ENCODE measurements at regions not wholly inside any gene's neighbourhood (a gene's known extent, or its start where the extent isn't known, plus 50 kb on each side); places are given as distances from the start of the nearest gene placed in this dataset.

DNA sequence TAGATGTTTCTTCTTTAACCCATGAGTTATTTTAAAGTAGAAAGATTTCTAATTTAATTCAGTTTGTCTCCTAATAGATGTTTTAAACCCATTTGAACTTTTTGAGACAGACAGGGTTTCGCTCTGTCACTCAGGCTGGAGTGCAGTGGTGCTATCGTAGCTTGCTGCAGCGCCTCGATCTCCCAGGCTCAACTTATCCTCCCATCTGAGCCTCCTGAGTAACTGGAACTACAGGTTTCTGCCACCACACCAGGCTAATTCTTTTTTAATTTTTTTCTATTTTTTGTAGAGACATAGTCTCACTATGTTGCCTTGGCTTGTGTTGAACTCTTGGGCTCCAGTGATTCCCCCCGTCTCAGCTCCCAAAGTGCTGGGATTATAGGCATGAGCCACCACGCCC lies 53.0 kb upstream of the RAB18 start:
- DNase-seq, result no peak
- no peak for TF ChIP-seq GATA1 (IDR thresholded peaks at IDR 0.05; ENCODE audit: low read depth, low read length)
- TF ChIP-seq POLR2A (IDR thresholded peaks at IDR 0.05; ENCODE audit: low read length), result no peak

DNA sequence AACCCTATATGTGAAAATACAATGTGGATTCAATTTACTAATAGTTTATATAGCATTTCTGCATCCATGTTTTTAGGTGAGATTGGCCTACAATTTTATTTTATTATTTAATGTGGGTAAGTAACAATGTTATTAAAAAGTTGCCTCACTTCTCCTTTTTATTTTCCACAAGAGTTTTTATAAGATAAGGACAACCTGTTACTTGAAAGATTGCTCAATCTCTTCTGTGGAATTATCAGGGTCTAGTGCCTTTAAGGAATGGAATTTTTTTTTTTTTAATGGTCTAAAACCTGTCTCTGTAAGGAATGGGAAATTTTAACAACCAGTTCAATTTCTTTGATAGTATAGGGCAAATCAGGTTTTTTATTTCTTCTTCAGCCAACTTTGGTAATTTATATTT lies 53.9 kb upstream of the RAB18 start:
- TF ChIP-seq POLR2A (IDR thresholded peaks at IDR 0.05; ENCODE audit: low read length) (no peak), GATA1 (IDR thresholded peaks at IDR 0.05; ENCODE audit: low read depth, low read length) (no peak)
- DNase-seq, result no peak

DNA sequence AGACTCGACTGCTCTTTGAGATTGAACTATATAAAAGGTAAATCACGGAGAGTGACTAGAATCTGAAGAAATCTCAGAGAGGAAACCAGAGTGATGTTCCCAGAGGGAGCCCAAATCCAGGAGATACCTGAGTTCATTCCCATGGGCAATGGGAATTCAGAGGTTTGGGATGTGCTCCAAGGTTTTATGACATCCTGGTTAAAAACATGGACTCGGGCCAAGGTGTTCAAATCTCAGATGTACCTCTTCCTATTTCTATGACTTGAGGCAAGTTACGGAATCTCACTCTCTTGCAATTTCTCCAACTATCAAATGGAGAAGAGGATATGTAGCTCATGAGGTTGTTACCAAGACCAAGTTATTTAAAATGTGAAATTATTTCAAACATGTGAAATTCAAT lies 54.5 kb upstream of the RAB18 start:
- TF ChIP-seq POLR2A (IDR thresholded peaks at IDR 0.05; ENCODE audit: low read length) (no peak), GATA1 (IDR thresholded peaks at IDR 0.05; ENCODE audit: low read depth, low read length) (no peak)
- DNase-seq, result no peak

DNA sequence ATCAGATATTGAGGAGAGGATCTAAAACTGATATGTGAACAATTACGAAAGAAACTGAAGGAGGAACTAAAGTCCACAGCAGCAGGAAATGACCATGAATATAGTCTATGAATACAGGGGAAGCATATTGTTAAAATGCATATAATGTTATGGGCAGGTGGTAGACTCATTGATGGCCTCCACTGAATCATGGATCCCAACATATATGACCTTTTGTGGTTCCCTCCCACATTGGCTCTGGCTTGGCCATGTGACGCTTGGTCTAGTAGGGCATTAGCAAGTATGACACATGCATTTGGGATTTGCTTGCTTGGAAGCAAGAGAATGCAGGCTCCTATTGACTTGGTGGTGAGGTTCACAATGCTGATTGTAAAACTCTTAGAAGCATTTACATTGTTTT lies 55.2 kb upstream of the RAB18 start:
- TF ChIP-seq GATA1 (IDR thresholded peaks at IDR 0.05; ENCODE audit: low read depth, low read length) (no peak), POLR2A (IDR thresholded peaks at IDR 0.05; ENCODE audit: low read length) (no peak)
- no peak for DNase-seq

DNA sequence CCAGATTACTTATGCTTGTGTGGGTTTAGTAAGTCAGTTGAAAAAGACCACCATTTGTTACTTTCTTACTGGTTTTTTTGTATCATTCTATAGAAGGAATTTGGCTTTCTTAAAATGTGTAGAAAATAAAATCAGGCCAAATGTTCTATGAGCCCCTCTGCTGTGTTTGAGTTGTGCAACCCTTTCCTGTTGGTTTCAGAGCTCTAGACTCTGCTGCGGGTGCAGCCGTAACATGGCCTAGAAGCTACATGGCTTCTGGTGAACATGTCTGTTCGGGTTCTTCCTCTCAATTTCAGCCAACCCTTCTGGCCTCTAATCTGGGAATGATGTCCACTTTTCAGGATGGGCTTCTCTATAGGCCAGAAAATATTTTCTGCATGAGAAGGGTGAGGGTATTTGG lies 56.6 kb upstream of the RAB18 start:
- no peak for TF ChIP-seq GATA1 (IDR thresholded peaks at IDR 0.05; ENCODE audit: low read depth, low read length)
- TF ChIP-seq POLR2A (IDR thresholded peaks at IDR 0.05; ENCODE audit: low read length), result no peak
- DNase-seq, result no peak

DNA sequence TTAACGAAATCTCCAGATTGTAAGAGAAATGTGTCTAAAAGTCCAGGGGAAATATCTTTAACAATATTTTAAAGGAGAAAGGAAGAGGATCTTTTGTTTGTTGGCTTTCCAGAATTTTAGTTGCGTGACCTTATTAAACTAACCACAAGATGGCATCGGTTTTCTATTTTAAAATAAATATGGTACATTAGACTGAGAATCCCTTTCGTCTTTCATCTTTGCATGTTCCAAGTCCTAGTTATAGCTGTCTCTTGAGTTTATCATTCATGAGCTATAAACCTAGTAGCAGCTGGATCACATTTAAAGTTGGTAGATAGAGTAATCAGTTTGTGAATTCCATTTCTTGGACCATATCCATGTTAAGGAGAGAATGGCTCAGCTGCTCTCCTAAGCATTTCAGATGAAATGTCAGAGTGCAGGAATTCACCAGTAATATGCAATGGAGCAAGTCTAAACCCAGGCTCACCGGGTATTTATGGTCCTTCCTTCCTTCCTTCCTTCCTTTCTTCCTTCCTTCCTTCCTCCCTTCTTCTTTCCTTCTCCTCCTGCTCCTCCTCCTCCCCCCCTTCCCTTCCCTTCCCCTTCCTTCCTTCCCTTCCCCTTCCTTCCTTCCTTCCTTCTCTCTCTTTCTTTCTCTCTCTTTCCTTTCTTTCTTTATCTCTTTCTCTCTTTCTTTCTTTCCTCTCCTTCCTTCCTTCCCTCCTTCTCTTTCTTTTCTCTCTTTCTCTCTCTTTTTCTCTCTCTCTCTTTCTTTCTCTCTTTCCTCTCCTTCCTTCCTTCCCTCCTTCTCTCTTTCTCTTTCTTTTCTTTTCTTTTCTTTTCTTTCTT lies 57.8 kb upstream of the RAB18 start:
- no peak for TF ChIP-seq GATA1 (IDR thresholded peaks at IDR 0.05; ENCODE audit: low read depth, low read length)
- no peak for TF ChIP-seq POLR2A (IDR thresholded peaks at IDR 0.05; ENCODE audit: low read length)
- DNase-seq, result peak; percentile 16 to 35

DNA sequence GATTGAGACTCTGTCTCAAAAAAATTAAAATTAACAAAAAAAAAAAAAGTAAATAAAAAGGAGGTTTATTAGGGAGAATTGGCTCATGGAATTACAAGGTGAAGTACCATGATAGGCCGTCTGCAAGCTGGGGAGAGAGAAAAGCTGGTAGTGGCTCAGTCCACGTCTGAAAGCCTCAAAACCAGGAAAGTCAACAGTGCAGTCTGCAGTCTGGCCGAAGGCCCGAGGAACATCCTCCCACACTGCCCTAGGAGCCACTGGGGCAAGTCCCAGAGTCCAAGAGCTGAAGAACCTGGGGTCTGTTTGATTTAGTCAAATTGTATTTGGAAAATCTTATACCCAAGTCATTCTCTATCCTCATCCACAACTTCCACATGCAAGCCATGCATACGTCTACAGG lies 59.0 kb upstream of the RAB18 start:
- DNase-seq, result no peak

DNA sequence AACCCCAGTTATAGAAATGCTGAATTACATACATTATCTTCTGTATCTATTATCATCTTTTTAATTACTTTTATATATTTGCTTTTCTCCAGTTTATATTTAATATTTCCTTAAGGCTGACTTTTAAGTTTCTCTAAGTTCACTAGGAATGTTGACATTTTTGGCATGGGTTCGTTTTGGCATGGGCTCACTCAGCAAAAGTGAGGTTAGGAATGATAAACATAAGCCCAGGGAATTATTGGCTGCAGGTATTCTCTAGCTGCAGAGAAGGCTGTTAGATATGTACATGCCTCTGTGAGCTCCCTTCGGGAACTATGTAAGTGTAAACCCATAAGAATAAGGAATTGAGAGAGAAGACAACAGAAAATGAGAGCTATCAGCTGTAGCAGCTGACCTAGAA lies 63.6 kb upstream of the RAB18 start:
- no peak for DNase-seq
- no peak for TF ChIP-seq GATA1 (IDR thresholded peaks at IDR 0.05; ENCODE audit: low read depth, low read length)
- no peak for TF ChIP-seq POLR2A (IDR thresholded peaks at IDR 0.05; ENCODE audit: low read length)

More for the DNA sequence above, 59.0 kb upstream of the RAB18 start:
- TF ChIP-seq POLR2A (IDR thresholded peaks at IDR 0.05; ENCODE audit: low read length) (no peak), GATA1 (IDR thresholded peaks at IDR 0.05; ENCODE audit: low read depth, low read length) (no peak)

DNA sequence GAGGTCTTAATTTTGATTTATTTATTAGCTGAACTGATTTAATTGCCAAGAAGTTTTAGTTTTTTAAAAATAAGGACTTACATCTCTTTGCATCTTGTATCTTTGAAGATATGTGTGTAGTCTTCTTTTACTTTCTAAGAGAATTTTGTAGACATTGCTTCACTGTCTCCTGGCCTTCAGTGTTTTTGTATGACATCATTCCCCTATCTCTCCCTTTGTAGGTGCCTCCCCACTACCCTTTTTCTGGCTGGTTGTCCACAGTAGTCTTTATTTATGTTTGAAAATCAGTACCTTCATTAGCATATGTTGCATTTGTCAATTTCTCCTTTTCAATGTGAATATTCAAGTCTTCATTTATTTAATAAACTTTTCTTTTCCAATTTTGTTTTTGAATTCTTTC lies 64.1 kb upstream of the RAB18 start:
- no peak for TF ChIP-seq GATA1 (IDR thresholded peaks at IDR 0.05; ENCODE audit: low read depth, low read length)
- no peak for TF ChIP-seq POLR2A (IDR thresholded peaks at IDR 0.05; ENCODE audit: low read length)
- DNase-seq, result no peak

DNA sequence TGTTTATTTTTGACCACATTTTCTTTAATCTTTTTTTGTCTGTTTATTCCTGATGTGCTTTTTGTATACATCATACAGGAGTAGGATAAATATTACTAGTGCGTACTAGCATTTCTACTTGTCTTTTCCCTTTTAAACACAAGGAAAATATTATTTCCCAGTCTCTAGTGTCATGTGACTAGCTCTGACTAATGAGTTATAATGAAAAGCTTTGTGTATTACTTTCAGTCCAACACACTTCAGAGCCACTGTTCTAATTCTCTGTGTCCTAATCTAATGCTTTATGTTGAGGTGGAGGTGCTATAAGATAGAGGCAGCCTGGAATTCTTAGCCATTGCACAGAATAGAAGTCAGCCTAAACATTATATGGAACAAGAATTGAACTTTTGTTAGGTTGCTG lies 65.0 kb upstream of the RAB18 start:
- DNase-seq, result no peak
- TF ChIP-seq GATA1 (IDR thresholded peaks at IDR 0.05; ENCODE audit: low read depth, low read length) (no peak), POLR2A (IDR thresholded peaks at IDR 0.05; ENCODE audit: low read length) (no peak)

DNA sequence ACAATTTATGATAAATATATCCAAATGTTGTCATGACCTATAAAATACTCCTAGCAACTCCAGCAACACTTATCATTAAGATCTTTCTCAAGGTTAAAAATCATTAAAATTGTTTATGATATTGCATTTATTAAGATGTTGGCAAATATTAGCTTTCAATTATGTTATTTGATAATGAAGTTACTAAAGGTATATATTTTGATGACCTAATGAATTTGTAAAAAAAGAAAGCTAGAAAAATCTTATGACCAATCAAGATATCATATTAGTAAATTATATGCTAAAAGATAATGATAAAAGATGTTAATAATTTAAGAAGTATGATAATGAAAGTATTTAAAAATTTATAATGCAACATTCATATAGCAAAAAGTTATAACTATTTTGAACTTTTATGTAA lies 66.3 kb upstream of the RAB18 start:
- DNase-seq, result no peak
- TF ChIP-seq POLR2A (IDR thresholded peaks at IDR 0.05; ENCODE audit: low read length), result no peak
- TF ChIP-seq GATA1 (IDR thresholded peaks at IDR 0.05; ENCODE audit: low read depth, low read length), result no peak

DNA sequence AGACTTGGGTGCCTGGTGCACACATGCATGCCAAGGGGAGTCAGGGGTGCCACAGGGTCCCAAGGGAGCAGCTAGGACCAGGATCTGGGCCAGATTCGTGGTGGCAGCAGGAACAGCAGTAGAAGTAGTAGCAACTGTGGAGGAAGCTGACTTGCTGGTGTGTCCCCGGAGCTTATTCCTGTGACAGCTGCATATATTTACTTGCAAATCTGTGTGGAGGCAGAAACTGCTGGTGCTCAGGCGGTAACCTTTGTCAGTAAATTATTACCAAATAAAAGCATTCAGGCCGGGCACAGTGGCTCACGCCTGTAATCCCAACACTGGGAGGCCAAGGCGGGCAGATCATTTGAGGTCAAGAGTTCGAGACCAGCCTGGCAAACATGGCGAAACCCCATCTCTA lies 67.4 kb upstream of the RAB18 start:
- DNase-seq, result no peak
- TF ChIP-seq GATA1 (IDR thresholded peaks at IDR 0.05; ENCODE audit: low read depth, low read length) (no peak), POLR2A (IDR thresholded peaks at IDR 0.05; ENCODE audit: low read length) (no peak)

DNA sequence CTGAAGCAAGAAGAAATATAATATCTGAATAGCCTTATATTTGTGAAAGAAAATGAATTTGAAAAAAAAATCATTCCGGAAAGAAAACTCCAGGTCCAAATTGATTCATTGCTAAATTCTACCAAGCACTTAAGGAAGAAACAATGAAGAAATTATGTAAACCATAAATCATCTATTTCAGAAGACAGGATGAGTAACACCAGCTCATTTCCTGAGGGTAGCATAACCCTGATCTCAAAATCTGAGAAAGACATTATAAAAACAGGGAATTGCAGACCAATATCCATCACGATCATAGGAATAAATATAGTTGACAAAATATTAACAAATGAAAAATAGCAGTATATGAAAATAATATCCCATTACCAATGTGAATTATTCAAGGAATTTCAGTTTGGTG lies 70.1 kb upstream of the RAB18 start:
- TF ChIP-seq POLR2A (IDR thresholded peaks at IDR 0.05; ENCODE audit: low read length) (no peak), GATA1 (IDR thresholded peaks at IDR 0.05; ENCODE audit: low read depth, low read length) (no peak)
- no peak for DNase-seq

DNA sequence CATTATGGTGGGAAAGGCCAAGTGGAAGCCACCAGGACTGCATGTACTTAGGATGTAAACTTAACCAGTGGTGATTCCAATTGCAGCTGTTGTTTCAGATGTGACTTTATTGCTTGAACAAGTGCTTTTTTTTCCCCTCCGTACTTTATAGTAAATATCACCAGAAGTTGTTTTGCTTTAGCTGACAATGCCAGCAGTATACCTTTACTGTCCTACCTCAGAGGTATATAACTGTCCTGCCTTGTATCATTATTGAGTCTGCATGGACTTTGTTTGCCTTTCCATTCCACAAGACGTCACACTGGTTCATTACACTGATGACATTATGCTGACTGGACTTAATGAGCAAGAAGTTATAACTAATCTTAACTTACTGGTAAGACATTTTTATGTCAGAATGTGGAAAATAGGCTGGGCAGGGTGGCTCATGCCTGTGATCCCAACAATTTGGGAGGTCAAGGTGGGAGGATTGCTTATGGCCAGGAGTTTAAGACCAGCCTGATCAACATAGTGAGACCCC lies 77.1 kb upstream of the RAB18 start:
- DNase-seq, result no peak
- TF ChIP-seq POLR2A (IDR thresholded peaks at IDR 0.05; ENCODE audit: low read length), result no peak
- no peak for TF ChIP-seq GATA1 (IDR thresholded peaks at IDR 0.05; ENCODE audit: low read depth, low read length)

DNA sequence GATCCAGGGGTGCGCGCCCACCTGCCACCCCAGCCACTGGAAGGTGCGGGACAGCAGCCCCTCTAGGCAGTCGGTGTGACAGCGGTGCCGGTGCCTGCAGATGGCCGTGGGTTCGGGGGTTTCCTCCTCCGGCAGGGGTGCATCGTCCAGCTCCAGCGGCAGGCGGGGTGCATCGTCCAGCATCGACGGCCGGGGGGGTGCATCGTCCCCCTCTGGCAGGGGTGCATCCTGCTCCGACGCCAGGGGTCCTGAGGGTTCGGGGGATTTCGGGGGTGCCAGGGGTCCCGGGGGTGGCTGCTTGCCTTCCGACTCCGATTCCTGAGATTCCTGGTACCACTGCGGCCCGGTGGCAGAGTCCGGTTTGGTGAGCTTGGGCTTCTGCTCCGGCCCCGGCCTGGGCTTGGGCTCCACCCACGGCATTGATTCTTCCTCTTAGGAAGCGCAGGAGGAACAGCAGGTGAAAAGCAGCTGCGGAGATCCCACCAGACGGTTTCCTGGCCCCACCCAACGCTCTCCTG lies 90.2 kb upstream of the RAB18 start:
- no peak for TF ChIP-seq POLR2A (IDR thresholded peaks at IDR 0.05; ENCODE audit: low read length)
- TF ChIP-seq GATA1 (IDR thresholded peaks at IDR 0.05; ENCODE audit: low read depth, low read length), result no peak
- DNase-seq, result no peak
